HAP-1 (cell line): ENCODE measurements at regions not wholly inside any gene's neighbourhood (a gene's known extent, or its start where the extent isn't known, plus 50 kb on each side); places are given as distances from the start of the nearest gene placed in this dataset.
A peak's percentile ranks its signal among the peaks of the same experiment; 100 is the strongest.

Source experiments
- DNase-seq, 2 experiments: peaks; one replicate each; pipeline ENCODE4 v3.0.0-alpha.2; 2016 to 2020; ENCODE audit warnings: low spot score in 2 of 2
- H3K27me3 ChIP-seq: fragments of 250-450 bp; sonication (Bioruptor Pico); 2 replicates; pipeline ENCODE4 v1.5.1; 2020; ENCODE audit warnings: low read depth, mild to moderate bottlenecking, moderate library complexity
- H3K36me3 ChIP-seq: fragments of 250-450 bp; sonication (Bioruptor Pico); replicated peaks from 2 replicates; pipeline ENCODE4 v1.5.1; 2020; ENCODE audit warnings: mild to moderate bottlenecking
- H3K4me1 ChIP-seq: fragments of 250-450 bp; sonication (Bioruptor Pico); 2 replicates; pipeline ENCODE4 v1.5.1; 2020; ENCODE audit warnings: mild to moderate bottlenecking
- H3K4me3 ChIP-seq: fragments of 250-450 bp; sonication (Bioruptor Pico); 2 replicates; pipeline ENCODE4 v1.5.1; 2020; ENCODE audit warnings: mild to moderate bottlenecking, moderate library complexity
- H3K9me3 ChIP-seq: fragments of 250-450 bp; sonication (Bioruptor Pico); 2 replicates; pipeline ENCODE4 v1.5.1; 2020; ENCODE audit warnings: mild to moderate bottlenecking, moderate library complexity
- in situ Hi-C: fragments of 300-500 bp; cut with MboI; formaldehyde crosslinking; loops from 3 replicates; pipeline ENCODE4 v1.14.3; 2020; ENCODE audit warnings: low sequenced_read_pairs, inconsistent platforms, mixed read lengths

- H3K4me1 ChIP-seq = no peaks in the 10 kb centered on the region
- H3K9me3 ChIP-seq = no peaks in the 10 kb centered on the region
- H3K4me3 ChIP-seq = no peak overlapping the region
- H3K36me3 ChIP-seq = no peaks in the 10 kb centered on the region
- in situ Hi-C loops = no loop called here
- no peaks in the 10 kb centered on the region; the same call in 1 of the 2 replicates for H3K27me3 ChIP-seq
- peak in 1 of 2 experiments; percentile 7 for DNase-seq
Observed at GRCh38 chr5:54774281-54775170, 210.9 kb downstream of the ESM1 start.

GRCh38 chr5:54772684-54773083 is 212.7 kb downstream of the ESM1 start:
- H3K36me3 ChIP-seq = no peaks in the 10 kb centered on the region
- H3K9me3 ChIP-seq = no peaks in the 10 kb centered on the region
- in situ Hi-C loops = no loop called here
- no peaks in the 10 kb centered on the region for H3K4me1 ChIP-seq
- no peak overlapping the region for H3K4me3 ChIP-seq
- no peaks in the 10 kb centered on the region; the same call in 1 of the 2 replicates for H3K27me3 ChIP-seq
- DNase-seq = no peak

- in situ Hi-C loops = no loop called here
- no peak for DNase-seq
- H3K4me1 ChIP-seq = no peaks in the 10 kb centered on the region
Observed at GRCh38 chr5:54772231-54772630, 213.2 kb downstream of the ESM1 start.

GRCh38 chr5:54769746-54770145 is 215.6 kb downstream of the ESM1 start:
- H3K4me1 ChIP-seq = no peaks in the 10 kb centered on the region
- H3K27me3 ChIP-seq = no peaks in the 10 kb centered on the region
- DNase-seq = no peak
- no peaks in the 10 kb centered on the region for H3K9me3 ChIP-seq
- in situ Hi-C loops = no loop called here
- no peak overlapping the region for H3K4me3 ChIP-seq
- no peaks in the 10 kb centered on the region for H3K36me3 ChIP-seq

More at GRCh38 chr5:54772231-54772630, 213.2 kb downstream of the ESM1 start:
- H3K27me3 ChIP-seq = no peaks in the 10 kb centered on the region; the same call in 1 of the 2 replicates
- no peaks in the 10 kb centered on the region for H3K36me3 ChIP-seq
- no peaks in the 10 kb centered on the region for H3K9me3 ChIP-seq
- H3K4me3 ChIP-seq = no peak overlapping the region

GRCh38 chr5:54769072-54769471 is 216.3 kb downstream of the ESM1 start:
- H3K4me1 ChIP-seq = no peaks in the 10 kb centered on the region
- DNase-seq = no peak

GRCh38 chr5:54766748-54767147 is 218.6 kb downstream of the ESM1 start:
- in situ Hi-C loops = no loop called here
- Histone ChIP-seq H3K36me3 (no peaks in the 10 kb centered on the region), H3K4me1 (no peaks in the 10 kb centered on the region), H3K27me3 (no peaks in the 10 kb centered on the region), H3K4me3 (no peak overlapping the region), H3K9me3 (no peaks in the 10 kb centered on the region)
- DNase-seq = no peak

More at GRCh38 chr5:54769072-54769471, 216.3 kb downstream of the ESM1 start:
- in situ Hi-C loops = no loop called here
- Histone ChIP-seq H3K9me3 (no peaks in the 10 kb centered on the region), H3K4me3 (no peak overlapping the region), H3K27me3 (no peaks in the 10 kb centered on the region), H3K36me3 (no peaks in the 10 kb centered on the region)

- Histone ChIP-seq H3K4me1 (no peaks in the 10 kb centered on the region), H3K36me3 (no peaks in the 10 kb centered on the region), H3K27me3 (no peaks in the 10 kb centered on the region), H3K4me3 (no peak overlapping the region), H3K9me3 (no peaks in the 10 kb centered on the region)
- no peak for DNase-seq
- in situ Hi-C loops = no loop called here
Observed at GRCh38 chr5:54765165-54766028, 220.0 kb downstream of the ESM1 start.

- in situ Hi-C loops = no loop called here
- no peaks in the 10 kb centered on the region for H3K27me3 ChIP-seq
- no peak for DNase-seq
- H3K4me3 ChIP-seq = no peak overlapping the region
- H3K36me3 ChIP-seq = no peaks in the 10 kb centered on the region
- H3K9me3 ChIP-seq = no peaks in the 10 kb centered on the region
- no peaks in the 10 kb centered on the region for H3K4me1 ChIP-seq
Observed at GRCh38 chr5:54764102-54765090, 221.0 kb downstream of the ESM1 start.

GRCh38 chr5:54761213-54761701 is 224.1 kb downstream of the ESM1 start:
- Histone ChIP-seq H3K9me3 (no peaks in the 10 kb centered on the region), H3K4me1 (no peaks in the 10 kb centered on the region), H3K36me3 (no peaks in the 10 kb centered on the region), H3K27me3 (no peaks in the 10 kb centered on the region), H3K4me3 (no peak overlapping the region)
- in situ Hi-C loops = no loop called here
- no peak for DNase-seq

- Histone ChIP-seq H3K9me3 (no peaks in the 10 kb centered on the region), H3K36me3 (no peaks in the 10 kb centered on the region), H3K4me3 (no peak overlapping the region), H3K4me1 (no peaks in the 10 kb centered on the region), H3K27me3 (no peaks in the 10 kb centered on the region)
- no peak for DNase-seq
- in situ Hi-C loops = no loop called here
Observed at GRCh38 chr5:54760182-54760935, 225.0 kb downstream of the ESM1 start.

- Histone ChIP-seq H3K4me3 (no peak overlapping the region), H3K9me3 (no peaks in the 10 kb centered on the region), H3K36me3 (no peaks in the 10 kb centered on the region), H3K27me3 (no peaks in the 10 kb centered on the region), H3K4me1 (no peaks in the 10 kb centered on the region)
- no peak for DNase-seq
- in situ Hi-C loops = no loop called here
Observed at GRCh38 chr5:54758038-54758437, 227.4 kb downstream of the ESM1 start.

- no peak for DNase-seq
- Histone ChIP-seq H3K27me3 (no peaks in the 10 kb centered on the region), H3K4me3 (no peak overlapping the region), H3K9me3 (no peaks in the 10 kb centered on the region), H3K4me1 (no peaks in the 10 kb centered on the region), H3K36me3 (no peaks in the 10 kb centered on the region)
- in situ Hi-C loops = no loop called here
Observed at GRCh38 chr5:54757541-54757940, 227.9 kb downstream of the ESM1 start.
